ENCODE measurements at regions not wholly inside any gene's neighbourhood (a gene's known extent, or its start where the extent isn't known, plus 50 kb on each side); places are given as distances from the start of the nearest gene placed in this dataset.
A peak's percentile ranks its signal among the peaks of the same experiment; 100 is the strongest.

- no peak overlapping the region for H3K27ac ChIP-seq
- H3K4me3 ChIP-seq, result no peak overlapping the region
- WGBS, 2 donors, result 39 to 43% methylated on average over 2 of the region's 2 CpGs
- no peaks in the 10 kb centered on the region for H3K9me3 ChIP-seq
- no peaks in the 10 kb centered on the region for H3K27me3 ChIP-seq
- H3K4me1 ChIP-seq, result no peaks in the 10 kb centered on the region
- DNase-seq (no peak), ATAC-seq (no peak)
- intact Hi-C loops (cut with DNase I), result no loop called here
- no peak for TF ChIP-seq POLR2A (IDR thresholded peaks at IDR 0.05)
- TF ChIP-seq CTCF (IDR thresholded peaks at IDR 0.05), result no peak
- no peaks in the 10 kb centered on the region for H3K36me3 ChIP-seq (replicated peaks in 1 of 2; ENCODE audit: insufficient read depth in 1 of 2, low read depth in 2 of 2)
Observed at GRCh38 chr3:95154766-95155165, 1091.9 kb downstream of the NSUN3 start.

GRCh38 chr3:95162794-95163193 is 1099.9 kb downstream of the NSUN3 start:
- Histone ChIP-seq H3K4me3 (no peak overlapping the region), H3K36me3 (replicated peaks in 1 of 2; ENCODE audit: insufficient read depth in 1 of 2, low read depth in 2 of 2) (no peaks in the 10 kb centered on the region), H3K27ac (no peak overlapping the region), H3K27me3 (no peaks in the 10 kb centered on the region), H3K4me1 (no peaks in the 10 kb centered on the region), H3K9me3 (no peaks in the 10 kb centered on the region)
- 54 to 60% methylated on average over 1 of the region's 1 CpG for WGBS, 2 donors
- ATAC-seq (no peak), DNase-seq (no peak)
- TF ChIP-seq POLR2A (IDR thresholded peaks at IDR 0.05) (no peak), CTCF (IDR thresholded peaks at IDR 0.05) (no peak)
- intact Hi-C loops (cut with DNase I), result no loop called here

- Histone ChIP-seq H3K9me3 (no peaks in the 10 kb centered on the region), H3K27me3 (no peaks in the 10 kb centered on the region), H3K27ac (no peak overlapping the region), H3K4me3 (no peak overlapping the region), H3K4me1 (peaks cover 6% of the 10 kb centered on the region), H3K36me3 (replicated peaks in 1 of 2; ENCODE audit: insufficient read depth in 1 of 2, low read depth in 2 of 2) (no peaks in the 10 kb centered on the region)
- intact Hi-C loops (cut with DNase I), result no loop called here
- no peak for ATAC-seq
- DNase-seq, result no peak
- WGBS, 2 donors, result 70 to 75% methylated on average over 4 of the region's 4 CpGs
- TF ChIP-seq CTCF (IDR thresholded peaks at IDR 0.05), result no peak
- no peak for TF ChIP-seq POLR2A (IDR thresholded peaks at IDR 0.05)
Observed at GRCh38 chr3:95167748-95168147, 1104.9 kb downstream of the NSUN3 start.

- Histone ChIP-seq H3K27me3 (no peaks in the 10 kb centered on the region), H3K4me1 (peaks cover 8% of the 10 kb centered on the region), H3K4me3 (no peak overlapping the region), H3K36me3 (replicated peaks in 1 of 2; ENCODE audit: insufficient read depth in 1 of 2, low read depth in 2 of 2) (no peaks in the 10 kb centered on the region), H3K27ac (no peak overlapping the region), H3K9me3 (no peaks in the 10 kb centered on the region)
- DNase-seq (no peak), ATAC-seq (no peak)
- intact Hi-C loops (cut with DNase I), result no loop called here
- WGBS, 2 donors, result 90 to 93% methylated on average over 7 of the region's 7 CpGs
- TF ChIP-seq CTCF (IDR thresholded peaks at IDR 0.05) (no peak), POLR2A (IDR thresholded peaks at IDR 0.05) (no peak)
Observed at GRCh38 chr3:95168526-95168925, 1105.7 kb downstream of the NSUN3 start.

- peak in 1 of 4 donors; percentile 5 for DNase-seq
- TF ChIP-seq POLR2A (IDR thresholded peaks at IDR 0.05), result no peak
- TF ChIP-seq CTCF (IDR thresholded peaks at IDR 0.05), result no peak
- no peak overlapping the region for H3K4me3 ChIP-seq
- H3K36me3 ChIP-seq (replicated peaks in 1 of 2; ENCODE audit: insufficient read depth in 1 of 2, low read depth in 2 of 2), result no peaks in the 10 kb centered on the region
- ATAC-seq, result peak; percentile 9
- H3K27ac ChIP-seq, result no peak overlapping the region
- WGBS, 2 donors, result 13 to 29% methylated on average over 3 of the region's 3 CpGs
- intact Hi-C loops (cut with DNase I), result no loop called here
- peaks cover 8% of the 10 kb centered on the region for H3K4me1 ChIP-seq
- no peaks in the 10 kb centered on the region for H3K9me3 ChIP-seq
- no peaks in the 10 kb centered on the region for H3K27me3 ChIP-seq
Observed at GRCh38 chr3:95172164-95172943, 1109.5 kb downstream of the NSUN3 start.

Data from body of pancreas (tissue), 4 donors.